Fibroblast of lung (primary cell): ENCODE measurements at regions not wholly inside any gene's neighbourhood (a gene's known extent, or its start where the extent isn't known, plus 50 kb on each side); places are given as distances from the start of the nearest gene placed in this dataset.
A peak's percentile ranks its signal among the peaks of the same experiment; 100 is the strongest.
"Not testable (repeated sequence)": the region's sequence is repeated elsewhere in the genome, so short reads cannot be mapped to it uniquely, and the experiment has no call there.

Experiments used
- DNase-seq, 2 donors: peaks; one replicate each; pipeline versions ENCODE4 v3.0.0 to v3.0.0-alpha.2; 2010; ENCODE audit warnings: low read depth in 2 of 2
- H2AFZ ChIP-seq: 2 replicates; pipeline ENCODE4 v1.5.1; 2012; ENCODE audit warnings: low read length, control low read depth, inconsistent platforms
- H3K27ac ChIP-seq: 2 replicates; pipeline ENCODE4 v1.5.1; 2011; ENCODE audit warnings: low read length, control low read depth; ENCODE audit not compliant: insufficient read depth
- H3K27me3 ChIP-seq: 2 replicates; pipeline ENCODE4 v1.5.1; 2011; ENCODE audit warnings: mild to moderate bottlenecking, low read length; ENCODE audit not compliant: control insufficient read depth, insufficient read depth
- H3K36me3 ChIP-seq: 2 replicates; pipeline ENCODE4 v1.5.1; 2011; ENCODE audit warnings: low read length; ENCODE audit not compliant: control insufficient read depth, insufficient read depth
- H3K4me1 ChIP-seq: 2 replicates; pipeline ENCODE4 v1.5.1; 2011; ENCODE audit warnings: low read length; ENCODE audit not compliant: control insufficient read depth, insufficient read depth; ENCODE audit errors: extremely low read depth
- H3K4me2 ChIP-seq: 2 replicates; pipeline ENCODE4 v1.5.1; 2011; ENCODE audit warnings: low read length, control low read depth; ENCODE audit not compliant: insufficient read depth; ENCODE audit errors: extremely low read depth
- H3K4me3 ChIP-seq, 4 experiments: fragments of 200-600 bp in 1 of 4; sonication (generic) in 1 of 4; replicated peaks in 1 of 4; 2 replicates each; pipeline ENCODE4 v1.5.1; 2011 to 2016; ENCODE audit warnings: low read length in 4 of 4, low read depth in 3 of 4, mild to moderate bottlenecking in 3 of 4, control low read depth in 2 of 4, inconsistent platforms in 1 of 4, mixed read lengths in 1 of 4; ENCODE audit not compliant: insufficient read depth in 1 of 4; ENCODE audit errors: control extremely low read depth in 1 of 4
- H3K79me2 ChIP-seq: 2 replicates; pipeline ENCODE4 v1.5.1; 2012; ENCODE audit warnings: mild to moderate bottlenecking, low read length, inconsistent platforms; ENCODE audit not compliant: control insufficient read depth, insufficient read depth
- H3K9ac ChIP-seq: 2 replicates; pipeline ENCODE4 v1.5.1; 2011; ENCODE audit warnings: mild to moderate bottlenecking, low read length, control low read depth; ENCODE audit not compliant: insufficient read depth
- H3K9me3 ChIP-seq: 2 replicates; pipeline ENCODE4 v1.5.1; 2012; ENCODE audit warnings: low read depth, low read length; ENCODE audit not compliant: control insufficient read depth, insufficient read depth
- H4K20me1 ChIP-seq: 2 replicates; pipeline ENCODE4 v1.5.1; 2011; ENCODE audit warnings: low read length; ENCODE audit not compliant: control insufficient read depth, insufficient read depth; ENCODE audit errors: extremely low read depth
- EZH2 ChIP-seq: IDR thresholded peaks from 2 replicates; pipeline ENCODE4 v1.5.1; 2012; ENCODE audit warnings: low read length, control low read depth, mild to moderate bottlenecking; ENCODE audit errors: missing control alignments
- TF ChIP-seq, protein P1 (sequence below), 2 donors: IDR thresholded peaks in 1 of 2; conservative IDR thresholded peaks in 1 of 2; 1 replicate in 1 of 2; 2 replicates in 1 of 2; pipeline ENCODE4 v1.5.1; 2011 to 2012; ENCODE audit warnings: low read length in 2 of 2, control low read depth in 1 of 2, inconsistent platforms in 1 of 2, low read depth in 1 of 2, mild to moderate bottlenecking in 1 of 2

GRCh38 chr21:35517865-35518264, 468.8 kb upstream of the RUNX1 start:
- no peaks in the 10 kb centered on the region for H3K36me3 ChIP-seq
- H3K4me3 ChIP-seq: no peak overlapping the region
- H3K27me3 ChIP-seq: no peaks in the 10 kb centered on the region
- H4K20me1 ChIP-seq: no peaks in the 10 kb centered on the region
- TF ChIP-seq EZH2: no peak
- TF ChIP-seq, protein P1, sequence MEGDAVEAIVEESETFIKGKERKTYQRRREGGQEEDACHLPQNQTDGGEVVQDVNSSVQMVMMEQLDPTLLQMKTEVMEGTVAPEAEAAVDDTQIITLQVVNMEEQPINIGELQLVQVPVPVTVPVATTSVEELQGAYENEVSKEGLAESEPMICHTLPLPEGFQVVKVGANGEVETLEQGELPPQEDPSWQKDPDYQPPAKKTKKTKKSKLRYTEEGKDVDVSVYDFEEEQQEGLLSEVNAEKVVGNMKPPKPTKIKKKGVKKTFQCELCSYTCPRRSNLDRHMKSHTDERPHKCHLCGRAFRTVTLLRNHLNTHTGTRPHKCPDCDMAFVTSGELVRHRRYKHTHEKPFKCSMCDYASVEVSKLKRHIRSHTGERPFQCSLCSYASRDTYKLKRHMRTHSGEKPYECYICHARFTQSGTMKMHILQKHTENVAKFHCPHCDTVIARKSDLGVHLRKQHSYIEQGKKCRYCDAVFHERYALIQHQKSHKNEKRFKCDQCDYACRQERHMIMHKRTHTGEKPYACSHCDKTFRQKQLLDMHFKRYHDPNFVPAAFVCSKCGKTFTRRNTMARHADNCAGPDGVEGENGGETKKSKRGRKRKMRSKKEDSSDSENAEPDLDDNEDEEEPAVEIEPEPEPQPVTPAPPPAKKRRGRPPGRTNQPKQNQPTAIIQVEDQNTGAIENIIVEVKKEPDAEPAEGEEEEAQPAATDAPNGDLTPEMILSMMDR (conservative IDR thresholded peaks at IDR 0.05 in 1 of 2, IDR thresholded peaks at IDR 0.05 in 1 of 2; ENCODE audit: low read depth in 1 of 2, low read length in 2 of 2): no peak
- H3K9ac ChIP-seq: no peak overlapping the region
- no peaks in the 10 kb centered on the region for H3K4me1 ChIP-seq
- H2AFZ ChIP-seq: no peak overlapping the region
- no peaks in the 10 kb centered on the region for H3K9me3 ChIP-seq
- no peak overlapping the region for H3K27ac ChIP-seq
- H3K79me2 ChIP-seq: no peaks in the 10 kb centered on the region
- no peak overlapping the region for H3K4me2 ChIP-seq
- DNase-seq: no peak

GRCh38 chr21:35516292-35516691, 467.2 kb upstream of the RUNX1 start:
- H4K20me1 ChIP-seq: not testable (repeated sequence)

DNA sequence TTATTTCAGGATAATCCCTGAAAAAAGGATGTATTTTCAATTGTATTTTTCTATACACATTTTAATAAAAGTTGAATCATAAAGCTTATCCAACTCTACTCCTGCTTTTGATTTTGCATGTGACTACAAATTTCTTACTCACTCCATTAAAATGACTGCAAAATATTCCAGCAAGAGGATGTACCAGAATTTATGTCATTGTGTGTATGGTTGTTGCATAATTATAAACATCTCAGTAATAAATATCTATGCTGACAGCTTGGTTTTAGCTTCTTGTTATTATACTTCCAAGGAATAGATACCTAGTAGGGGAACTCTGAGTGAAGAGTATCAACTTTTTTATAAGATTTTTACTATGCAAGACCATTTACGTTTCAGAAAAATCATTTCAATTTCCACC, 463.2 kb upstream of the RUNX1 start:
- peak in 1 of 2 donors; percentile 37 for DNase-seq
- H3K9me3 ChIP-seq: no peaks in the 10 kb centered on the region
- H4K20me1 ChIP-seq: no peaks in the 10 kb centered on the region
- H3K27ac ChIP-seq: no peak overlapping the region
- no peak overlapping the region for H3K9ac ChIP-seq
- H3K36me3 ChIP-seq: no peaks in the 10 kb centered on the region
- no peak overlapping the region for H3K4me2 ChIP-seq
- H3K27me3 ChIP-seq: no peaks in the 10 kb centered on the region
- no peaks in the 10 kb centered on the region for H3K79me2 ChIP-seq
- TF ChIP-seq, protein P1 (conservative IDR thresholded peaks at IDR 0.05 in 1 of 2, IDR thresholded peaks at IDR 0.05 in 1 of 2; ENCODE audit: low read depth in 1 of 2, low read length in 2 of 2): no peak
- TF ChIP-seq EZH2: no peak
- H3K4me3 ChIP-seq: no peak overlapping the region
- H3K4me1 ChIP-seq: no peaks in the 10 kb centered on the region
- no peak overlapping the region for H2AFZ ChIP-seq

More at GRCh38 chr21:35516292-35516691, 467.2 kb upstream of the RUNX1 start:
- H3K9me3 ChIP-seq, H3K27ac ChIP-seq, H3K4me3 ChIP-seq, H3K4me2 ChIP-seq, H3K36me3 ChIP-seq, H3K27me3 ChIP-seq, DNase-seq, H3K9ac ChIP-seq, H3K4me1 ChIP-seq, H3K79me2 ChIP-seq, H2AFZ ChIP-seq: not testable (repeated sequence)
